Astrocyte of the cerebellum (primary cell): ENCODE measurements at regions not wholly inside any gene's neighbourhood (a gene's known extent, or its start where the extent isn't known, plus 50 kb on each side); places are given as distances from the start of the nearest gene placed in this dataset.

Experiments used
- DNase-seq: peaks from one replicate; pipeline ENCODE4 v3.0.0-alpha.2; 2011; ENCODE audit warnings: low read depth
- H3K4me3 ChIP-seq: 2 replicates; pipeline ENCODE4 v1.5.1; 2011; ENCODE audit warnings: mild to moderate bottlenecking, low read depth, low read length, moderate library complexity
- CTCF ChIP-seq: IDR thresholded peaks from 2 replicates; pipeline ENCODE4 v1.5.1; 2012; ENCODE audit warnings: low read length, low read depth, moderate library complexity, mild to moderate bottlenecking; ENCODE audit errors: missing control alignments
- in situ Hi-C: cut with HindIII; loops from 2 replicates; pipeline ENCODE4 v1.10.0; 2017; ENCODE audit warnings: low sequenced_read_pairs

- H3K4me3 ChIP-seq: no peak overlapping the region
- TF ChIP-seq CTCF: no peak
- DNase-seq: no peak
- in situ Hi-C loops: no loop called here
Measured at GRCh38 chr10:128860574-128860973, 606.5 kb upstream of the MGMT start.

GRCh38 chr10:128861018-128861901 lies 605.8 kb upstream of the MGMT start:
- DNase-seq: no peak
- TF ChIP-seq CTCF: no peak
- H3K4me3 ChIP-seq: no peak overlapping the region
- in situ Hi-C loops: no loop called here

- in situ Hi-C loops: no loop called here
- no peak for TF ChIP-seq CTCF
Measured at GRCh38 chr10:128863411-128863810, 603.6 kb upstream of the MGMT start.

GRCh38 chr10:128863823-128864405 lies 603.1 kb upstream of the MGMT start:
- H3K4me3 ChIP-seq: no peak overlapping the region
- in situ Hi-C loops: no loop called here
- no peak for TF ChIP-seq CTCF
- DNase-seq: no peak

More at GRCh38 chr10:128863411-128863810, 603.6 kb upstream of the MGMT start:
- no peak overlapping the region for H3K4me3 ChIP-seq
- DNase-seq: no peak

- no peak for DNase-seq
- H3K4me3 ChIP-seq: no peak overlapping the region
- in situ Hi-C loops: no loop called here
- no peak for TF ChIP-seq CTCF
Measured at GRCh38 chr10:128864554-128865295, 602.3 kb upstream of the MGMT start.

GRCh38 chr10:128865436-128866195 lies 601.4 kb upstream of the MGMT start:
- DNase-seq: no peak
- H3K4me3 ChIP-seq: no peak overlapping the region
- no peak for TF ChIP-seq CTCF
- in situ Hi-C loops: no loop called here
